GM19438 (cell line): ENCODE measurements at regions not wholly inside any gene's neighbourhood (a gene's known extent, or its start where the extent isn't known, plus 50 kb on each side); places are given as distances from the start of the nearest gene placed in this dataset.

Source experiments
- ATAC-seq: cut with Tn5 transposase; IDR thresholded peaks from one replicate; pipeline ENCODE4 v1.9.1; 2021; ENCODE audit warnings: low read depth; ENCODE audit not compliant: unreplicated experiment

- ATAC-seq: no peak
Observed at GRCh38 chr16:65463652-65464260, 341.9 kb upstream of the CDH11 start.

GRCh38 chr16:65457084-65457483, 335.2 kb upstream of the CDH11 start:
- no peak for ATAC-seq

GRCh38 chr16:65455761-65456160, 333.9 kb upstream of the CDH11 start:
- no peak for ATAC-seq

GRCh38 chr16:65453646-65454045, 331.8 kb upstream of the CDH11 start:
- ATAC-seq: no peak

GRCh38 chr16:65449526-65449925, 327.7 kb upstream of the CDH11 start:
- ATAC-seq: no peak

- ATAC-seq: no peak
Observed at GRCh38 chr16:65446427-65446826, 324.6 kb upstream of the CDH11 start.

- ATAC-seq: no peak
Observed at GRCh38 chr16:65445313-65446260, 323.7 kb upstream of the CDH11 start.

- ATAC-seq: no peak
Observed at GRCh38 chr16:65441501-65441900, 319.6 kb upstream of the CDH11 start.

GRCh38 chr16:65429504-65430181, 307.8 kb upstream of the CDH11 start:
- no peak for ATAC-seq

GRCh38 chr16:65426484-65426883, 304.6 kb upstream of the CDH11 start:
- no peak for ATAC-seq

- ATAC-seq: no peak
Observed at GRCh38 chr16:65422934-65423333, 301.1 kb upstream of the CDH11 start.

GRCh38 chr16:65421596-65421995, 299.7 kb upstream of the CDH11 start:
- ATAC-seq: no peak

- no peak for ATAC-seq
Observed at GRCh38 chr16:65418435-65418834, 296.6 kb upstream of the CDH11 start.

- no peak for ATAC-seq
Observed at GRCh38 chr16:65415460-65415859, 293.6 kb upstream of the CDH11 start.

GRCh38 chr16:65414284-65414984, 292.6 kb upstream of the CDH11 start:
- no peak for ATAC-seq

- no peak for ATAC-seq
Observed at GRCh38 chr16:65413861-65414260, 292.0 kb upstream of the CDH11 start.

- ATAC-seq: no peak
Observed at GRCh38 chr16:65410801-65411200, 288.9 kb upstream of the CDH11 start.

- no peak for ATAC-seq
Observed at GRCh38 chr16:65409510-65409909, 287.6 kb upstream of the CDH11 start.

- ATAC-seq: no peak
Observed at GRCh38 chr16:65406933-65407332, 285.1 kb upstream of the CDH11 start.

GRCh38 chr16:65406116-65406515, 284.3 kb upstream of the CDH11 start:
- no peak for ATAC-seq

GRCh38 chr16:65394281-65394680, 272.4 kb upstream of the CDH11 start:
- ATAC-seq: no peak
